COR-L47 (cell line): ENCODE measurements at regions not wholly inside any gene's neighbourhood (a gene's known extent, or its start where the extent isn't known, plus 50 kb on each side); places are given as distances from the start of the nearest gene placed in this dataset.

ENCODE experiments used
- DNase-seq: peaks from one replicate; lab custom pipeline; 2025; lab: John Stamatoyannopoulos, UW

- DNase-seq = peak; percentile 0
Observed at GRCh38 chrX:8971116-8971515, 62.8 kb downstream of the FAM9B start.

- DNase-seq = no peak
Observed at GRCh38 chrX:8969378-8969777, 64.5 kb downstream of the FAM9B start.

DNA sequence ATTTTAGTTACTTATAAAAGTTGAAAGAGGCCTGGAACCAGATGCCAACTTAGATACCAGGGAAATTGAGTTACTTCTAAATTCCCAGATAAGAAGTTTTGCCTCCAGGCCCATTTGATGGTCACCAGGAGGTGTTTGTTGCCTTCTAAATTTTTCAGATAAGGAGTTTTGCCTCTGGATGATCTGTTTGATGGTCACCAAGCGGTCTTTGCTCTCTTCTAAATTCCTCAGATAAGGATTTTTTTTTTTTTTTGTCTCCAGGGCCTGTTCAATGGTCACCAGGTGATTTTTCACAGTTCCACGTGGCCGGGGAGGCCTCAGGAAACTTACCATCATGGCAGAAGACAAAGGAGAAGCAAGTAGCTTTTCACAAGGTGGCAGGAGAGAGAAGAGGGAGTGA is 66.5 kb downstream of the FAM9B start:
- DNase-seq = no peak

DNA sequence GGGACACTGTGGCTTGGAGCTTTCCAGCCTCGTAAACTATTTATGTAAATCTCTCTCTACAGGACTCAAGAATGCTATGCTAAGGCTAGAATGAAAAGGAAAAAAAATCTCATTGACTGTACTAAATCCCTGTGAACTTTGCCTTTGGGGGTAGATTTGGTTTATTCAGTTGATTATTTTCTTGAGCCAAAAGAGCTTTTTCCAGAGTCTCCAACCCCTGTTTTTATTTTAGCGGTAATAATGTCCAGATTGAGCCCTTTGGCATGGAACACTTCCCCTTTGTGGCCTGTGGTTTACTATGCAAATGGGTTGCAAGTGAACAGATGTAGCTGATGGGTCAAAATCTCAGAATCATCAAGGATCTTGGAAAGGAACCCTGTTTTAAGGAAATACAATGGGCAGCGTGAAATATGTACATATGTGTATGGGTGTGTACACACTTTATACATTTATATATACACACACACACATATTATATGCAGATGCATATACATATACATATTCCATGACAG is 72.9 kb downstream of the FAM9B start:
- no peak for DNase-seq

GRCh38 chrX:8955511-8955910 is 78.4 kb downstream of the FAM9B start:
- DNase-seq = no peak

GRCh38 chrX:8946563-8946962 is 87.4 kb downstream of the FAM9B start:
- DNase-seq = no peak

DNA sequence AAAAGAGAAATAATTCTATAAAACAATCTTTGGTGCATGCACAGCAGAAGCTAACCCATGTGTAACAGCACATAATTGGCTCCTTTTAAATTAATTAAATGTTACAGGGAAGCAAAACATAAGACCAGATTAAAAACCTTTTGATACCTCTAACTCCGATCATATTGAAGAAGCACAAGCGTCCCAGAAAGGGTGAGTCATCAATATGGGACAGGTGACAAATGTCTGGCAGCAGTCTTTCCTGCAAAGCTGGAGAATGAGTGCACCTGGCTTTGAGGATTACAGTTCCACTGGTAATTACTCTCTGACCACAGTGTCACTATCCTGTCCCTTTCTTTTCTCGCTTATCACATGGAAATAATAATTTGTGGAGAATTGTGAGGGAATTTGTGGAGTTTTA is 94.6 kb downstream of the FAM9B start:
- no peak for DNase-seq

DNA sequence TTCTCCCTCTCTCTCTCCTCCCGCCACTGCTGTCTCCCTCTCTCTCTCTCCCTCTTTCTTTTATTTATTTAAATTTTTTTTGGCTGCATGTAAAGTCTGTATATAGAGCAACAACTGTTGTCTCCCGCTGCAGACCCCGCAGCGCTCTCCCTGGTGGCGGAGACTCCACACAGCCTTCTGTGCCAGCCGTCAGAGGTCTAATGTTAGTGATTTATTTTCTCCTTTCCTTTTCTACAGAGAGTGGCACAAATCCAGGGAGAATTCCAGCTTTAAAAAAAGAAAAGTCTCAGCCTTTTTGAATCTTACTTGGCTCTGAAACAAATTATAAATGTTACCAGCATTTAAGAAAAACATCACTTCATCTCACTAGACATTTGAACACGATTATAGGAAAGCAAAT is 106.2 kb downstream of the FAM9B start:
- DNase-seq = no peak

- DNase-seq = no peak
Observed at GRCh38 chrX:8927066-8927635, 106.8 kb downstream of the FAM9B start.

DNA sequence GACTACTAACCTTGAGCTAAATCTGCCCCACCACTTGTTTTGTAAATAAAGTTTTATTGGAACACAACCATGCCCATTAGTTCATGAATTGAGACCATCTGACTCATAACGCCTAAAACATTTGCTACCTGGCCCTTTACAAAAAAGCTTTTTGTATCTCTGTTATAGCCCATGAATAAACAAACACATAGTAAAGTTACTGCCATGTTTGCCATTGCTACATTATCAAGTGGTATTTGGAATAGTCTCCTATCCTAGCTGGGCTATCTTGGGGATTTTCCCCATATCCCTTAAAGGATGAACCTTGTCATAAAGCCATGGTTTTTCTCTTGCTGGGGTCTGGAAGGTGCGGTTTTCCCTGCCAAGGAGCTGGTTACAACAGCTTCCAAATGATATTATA is 112.3 kb downstream of the FAM9B start:
- no peak for DNase-seq

DNA sequence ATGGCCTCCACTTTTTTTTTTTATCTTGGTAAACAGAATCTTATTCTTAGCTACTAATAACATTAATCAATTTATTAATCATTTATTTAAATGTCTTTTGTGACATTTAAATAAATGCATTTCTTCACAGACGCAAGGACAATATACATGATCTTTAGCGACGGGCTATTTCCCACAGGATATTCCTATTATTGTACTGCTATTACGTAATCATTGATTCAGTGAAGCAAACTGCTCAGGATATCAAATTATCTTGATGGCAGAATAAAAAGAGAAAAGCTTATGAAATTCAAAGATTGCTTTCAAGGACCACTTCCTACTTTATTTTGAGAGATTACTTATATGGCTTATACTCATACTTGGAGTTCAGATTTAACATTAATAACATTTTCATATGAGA is 114.1 kb downstream of the FAM9B start:
- no peak for DNase-seq

DNA sequence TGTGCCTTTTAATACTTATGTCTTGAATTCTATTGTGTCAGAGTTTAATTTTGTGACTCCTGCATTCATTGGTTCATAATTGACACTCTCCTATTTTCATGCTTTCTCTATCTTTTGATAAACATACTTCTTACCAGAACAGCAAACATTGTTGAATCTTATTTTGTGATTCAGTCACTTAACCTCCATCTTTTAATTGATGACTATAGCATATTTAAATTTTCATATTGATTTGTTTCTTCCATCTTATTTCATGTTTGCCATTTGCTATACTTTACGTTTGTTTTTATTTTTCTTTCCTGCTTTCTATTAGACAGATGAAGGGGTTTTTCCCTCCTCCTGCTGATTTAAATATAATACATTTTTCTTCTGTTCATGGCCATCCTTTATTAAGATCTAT is 115.5 kb upstream of the FAM9A start:
- DNase-seq = no peak

GRCh38 chrX:8914681-8915080 is 113.5 kb upstream of the FAM9A start:
- DNase-seq = no peak

- DNase-seq = no peak
Observed at GRCh38 chrX:8913655-8914409, 112.6 kb upstream of the FAM9A start.

DNA sequence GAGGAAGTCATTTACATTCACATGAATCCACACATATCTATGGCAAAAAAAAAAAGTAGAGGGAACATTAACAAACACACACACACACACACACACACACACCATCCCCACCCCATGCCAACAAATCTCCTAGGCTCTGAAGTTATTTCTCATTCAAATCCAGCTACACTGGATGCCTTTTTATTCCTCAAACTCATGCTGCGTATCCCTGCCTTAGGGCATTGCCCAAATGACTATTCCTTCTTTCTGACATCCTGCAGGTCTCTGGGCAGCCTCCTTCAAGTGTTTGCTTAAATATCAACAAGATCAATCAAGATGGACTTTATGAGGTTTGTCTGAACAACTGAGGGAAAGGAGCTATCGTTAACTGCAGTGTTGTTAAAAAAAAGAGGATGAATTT is 106.5 kb upstream of the FAM9A start:
- DNase-seq = no peak

DNA sequence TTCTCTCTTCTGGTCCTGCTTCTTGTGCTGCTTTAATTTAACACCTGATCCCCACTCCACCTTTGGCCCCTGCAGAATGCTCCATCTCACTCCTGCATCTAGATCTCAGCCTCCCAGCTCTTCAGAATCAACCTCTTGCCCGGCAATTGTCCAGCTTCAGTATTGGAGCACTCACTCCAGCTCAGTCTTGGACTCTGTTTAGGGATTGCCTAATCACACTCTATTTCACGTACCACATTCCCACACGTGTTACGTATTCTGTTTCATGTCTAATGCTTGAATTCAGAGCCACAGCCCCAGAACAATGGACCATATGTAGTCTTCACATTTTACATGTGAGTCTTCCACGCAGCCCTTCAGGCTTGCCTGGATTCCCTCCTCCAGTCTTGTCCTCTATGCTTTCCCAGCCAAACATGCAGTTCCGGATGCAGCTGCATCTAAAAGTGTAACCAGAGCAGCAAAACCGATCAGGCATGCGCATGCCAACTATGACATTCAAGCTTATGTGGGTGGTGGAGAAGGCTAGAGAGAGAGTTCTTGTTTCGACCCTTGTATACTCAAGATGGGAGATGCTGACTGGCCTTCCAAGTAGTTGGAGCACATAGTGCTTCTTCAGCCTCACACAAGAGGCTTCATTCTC is 105.2 kb upstream of the FAM9A start:
- DNase-seq = no peak

GRCh38 chrX:8897259-8897658 is 96.1 kb upstream of the FAM9A start:
- DNase-seq = no peak

DNA sequence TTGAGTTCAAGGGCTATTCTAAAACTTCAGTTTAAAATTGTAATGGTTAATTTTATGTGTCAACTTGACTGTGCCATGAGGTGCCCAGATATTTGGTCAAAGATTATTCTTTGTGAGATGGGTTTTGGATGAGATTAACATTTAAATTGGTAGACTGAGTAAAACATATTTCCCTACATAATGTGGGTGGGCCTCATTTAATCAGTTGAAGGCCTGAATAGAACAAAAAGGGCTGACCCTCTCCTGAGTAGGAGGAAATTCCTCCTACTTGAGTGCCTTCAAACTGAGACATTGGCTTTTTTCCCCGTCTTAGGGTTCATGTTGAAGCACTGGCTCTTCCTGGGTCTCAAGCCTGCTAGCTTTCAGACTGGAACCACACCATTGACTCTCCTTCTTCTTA is 89.6 kb upstream of the FAM9A start:
- no peak for DNase-seq

GRCh38 chrX:8887004-8887403 is 85.8 kb upstream of the FAM9A start:
- no peak for DNase-seq

- no peak for DNase-seq
Observed at GRCh38 chrX:8879750-8880149, 78.6 kb upstream of the FAM9A start.

- DNase-seq = no peak
Observed at GRCh38 chrX:8873956-8874355, 72.8 kb upstream of the FAM9A start.

- DNase-seq = no peak
Observed at GRCh38 chrX:8873102-8873501, 71.9 kb upstream of the FAM9A start.

- DNase-seq = no peak
Observed at GRCh38 chrX:8870411-8870810, 69.2 kb upstream of the FAM9A start.
